ENCODE measurements at regions not wholly inside any gene's neighbourhood (a gene's known extent, or its start where the extent isn't known, plus 50 kb on each side); places are given as distances from the start of the nearest gene placed in this dataset.
"Not testable (repeated sequence)": the region's sequence is repeated elsewhere in the genome, so short reads cannot be mapped to it uniquely, and the experiment has no call there.

- no peak overlapping the region for H3K4me3 ChIP-seq
- no peaks in the 10 kb centered on the region for H3K36me3 ChIP-seq
- H3K9me3 ChIP-seq: no peaks in the 10 kb centered on the region
- H3K4me1 ChIP-seq: no peaks in the 10 kb centered on the region
- no peak for DNase-seq
- TF ChIP-seq POLR2A (IDR thresholded peaks at IDR 0.05) (no peak), CTCF (IDR thresholded peaks at IDR 0.05) (no peak)
- no peak overlapping the region for H3K27ac ChIP-seq
- H3K27me3 ChIP-seq: no peaks in the 10 kb centered on the region
These were observed 413.5 kb downstream of the CNTN3 start for GRCh38 chr3:74200952-74201351.

GRCh38 chr3:74178664-74179063 is 435.8 kb downstream of the CNTN3 start:
- H3K27me3 ChIP-seq, H3K27ac ChIP-seq, DNase-seq, H3K9me3 ChIP-seq, H3K4me3 ChIP-seq, H3K4me1 ChIP-seq, H3K36me3 ChIP-seq: not testable (repeated sequence)

GRCh38 chr3:74173090-74173489 is 441.4 kb downstream of the CNTN3 start:
- DNase-seq: no peak
- Histone ChIP-seq H3K27me3 (no peaks in the 10 kb centered on the region), H3K9me3 (no peaks in the 10 kb centered on the region), H3K36me3 (no peaks in the 10 kb centered on the region), H3K4me3 (no peak overlapping the region), H3K27ac (no peak overlapping the region), H3K4me1 (no peaks in the 10 kb centered on the region)
- TF ChIP-seq CTCF (IDR thresholded peaks at IDR 0.05) (no peak), POLR2A (IDR thresholded peaks at IDR 0.05) (no peak)

GRCh38 chr3:74167926-74168325 is 446.5 kb downstream of the CNTN3 start:
- Histone ChIP-seq H3K4me3 (no peak overlapping the region), H3K27ac (no peak overlapping the region), H3K4me1 (no peaks in the 10 kb centered on the region), H3K27me3 (no peaks in the 10 kb centered on the region), H3K9me3 (no peaks in the 10 kb centered on the region), H3K36me3 (no peaks in the 10 kb centered on the region)
- no peak for DNase-seq
- TF ChIP-seq CTCF (IDR thresholded peaks at IDR 0.05): no peak
- no peak for TF ChIP-seq POLR2A (IDR thresholded peaks at IDR 0.05)

GRCh38 chr3:74165211-74165610 is 449.2 kb downstream of the CNTN3 start:
- H3K36me3 ChIP-seq: no peaks in the 10 kb centered on the region
- H3K4me3 ChIP-seq: no peak overlapping the region
- no peaks in the 10 kb centered on the region for H3K27me3 ChIP-seq
- TF ChIP-seq CTCF (IDR thresholded peaks at IDR 0.05) (no peak), POLR2A (IDR thresholded peaks at IDR 0.05) (no peak)
- no peak for DNase-seq
- no peaks in the 10 kb centered on the region for H3K4me1 ChIP-seq
- H3K27ac ChIP-seq: no peak overlapping the region
- no peaks in the 10 kb centered on the region for H3K9me3 ChIP-seq

GRCh38 chr3:74149466-74149865 is 465.0 kb downstream of the CNTN3 start:
- DNase-seq: no peak
- no peaks in the 10 kb centered on the region for H3K27me3 ChIP-seq
- no peak overlapping the region for H3K27ac ChIP-seq
- H3K9me3 ChIP-seq: no peaks in the 10 kb centered on the region
- H3K4me1 ChIP-seq: no peaks in the 10 kb centered on the region
- H3K4me3 ChIP-seq: no peak overlapping the region
- H3K36me3 ChIP-seq: no peaks in the 10 kb centered on the region
- TF ChIP-seq POLR2A (IDR thresholded peaks at IDR 0.05): no peak
- TF ChIP-seq CTCF (IDR thresholded peaks at IDR 0.05): no peak

Measured in Peyer's patch (tissue), 4 donors.